Lung (tissue), 11 donors: ENCODE measurements at regions not wholly inside any gene's neighbourhood (a gene's known extent, or its start where the extent isn't known, plus 50 kb on each side); places are given as distances from the start of the nearest gene placed in this dataset.

Source experiments
- ATAC-seq: fragments of 200-7000 bp; cut with Tn5 transposase; one replicate; pipeline ENCODE4 v1.9.1; 2020; ENCODE audit warnings: moderate number of reproducible peaks; ENCODE audit not compliant: insufficient read depth, low FRiP score
- DNase-seq, 3 donors: peaks; one replicate each; pipeline ENCODE4 v3.0.0-alpha.2; 2013 to 2017
- H3K27ac ChIP-seq, 2 donors: one replicate each; pipeline ENCODE4 v1.5.1; 2013; ENCODE audit warnings: mild to moderate bottlenecking in 2 of 2, moderate library complexity in 2 of 2, control low read depth in 1 of 2, inconsistent platforms in 1 of 2, low read depth in 1 of 2, low read length in 1 of 2
- H3K27me3 ChIP-seq, 3 donors: one replicate each; pipeline ENCODE4 v1.5.1; 2013; ENCODE audit warnings: low read length in 2 of 3; ENCODE audit not compliant: control insufficient read depth in 3 of 3, insufficient read depth in 3 of 3
- H3K36me3 ChIP-seq, 4 donors: one replicate each; pipeline ENCODE4 v1.5.1; 2013; ENCODE audit warnings: low read length in 4 of 4, mild to moderate bottlenecking in 1 of 4, moderate library complexity in 1 of 4; ENCODE audit not compliant: control insufficient read depth in 4 of 4, insufficient read depth in 4 of 4
- H3K4me1 ChIP-seq, 5 donors: one replicate each; pipeline ENCODE4 v1.5.1; 2013; ENCODE audit warnings: low read length in 5 of 5, mild to moderate bottlenecking in 2 of 5, moderate library complexity in 1 of 5; ENCODE audit not compliant: control insufficient read depth in 5 of 5, insufficient read depth in 5 of 5
- H3K4me3 ChIP-seq: one replicate; pipeline ENCODE4 v1.5.1; 2013; ENCODE audit warnings: mild to moderate bottlenecking, control low read depth, moderate library complexity
- H3K9ac ChIP-seq, 2 donors: one replicate each; pipeline ENCODE4 v1.5.1; 2013; ENCODE audit warnings: low read length in 2 of 2, control low read depth in 1 of 2; ENCODE audit not compliant: insufficient read depth in 1 of 2
- H3K9me3 ChIP-seq, 4 donors: one replicate each; pipeline ENCODE4 v1.5.1; 2013; ENCODE audit warnings: low read length in 3 of 4, mild to moderate bottlenecking in 1 of 4, moderate library complexity in 1 of 4; ENCODE audit not compliant: control insufficient read depth in 4 of 4, insufficient read depth in 3 of 4
- CTCF ChIP-seq: IDR thresholded peaks from 2 replicates; pipeline ENCODE4 v1.5.1; 2012; ENCODE audit warnings: mild to moderate bottlenecking; ENCODE audit errors: control extremely low read depth, extremely low read depth
- WGBS, 2 donors: extraction: QIAGEN DNeasy Blood & Tissue Kit; methylation state at CpG; one replicate each; pipeline ENCODE4 v1.1.7; 2013; 5-methylcytosine and 5-hydroxymethylcytosine counted together
- donor health status: control.
- donor health status: control.
- donor health status: Bipolar disorder and iron deficiency.
- donor health status: healthy.
- donor health status: DM: yes; HTN: yes; CAD: no.

- no peak for TF ChIP-seq CTCF
- Histone ChIP-seq H3K4me1 (no peaks in the 10 kb centered on the region), H3K36me3 (no peaks in the 10 kb centered on the region), H3K9me3 (peaks cover 0 to 4% (median 0%) of the 10 kb centered on the region in 4 donors), H3K27ac (no peak overlapping the region), H3K27me3 (no peaks in the 10 kb centered on the region), H3K4me3 (no peak overlapping the region), H3K9ac (no peak overlapping the region)
- ATAC-seq (no peak), DNase-seq (no peak)
- 22 to 35% methylated on average over 3 of the region's 3 CpGs for WGBS, 2 donors
Observed at GRCh38 chr11:39780131-39780530, 1679.3 kb downstream of the LRRC4C start.

GRCh38 chr11:39777035-39777434 lies 1682.4 kb downstream of the LRRC4C start:
- H3K4me1 ChIP-seq: no peaks in the 10 kb centered on the region
- DNase-seq (no peak), ATAC-seq (no peak)
- no peaks in the 10 kb centered on the region for H3K36me3 ChIP-seq
- WGBS, 2 donors: 72 to 83% methylated on average over 3 of the region's 3 CpGs
- no peaks in the 10 kb centered on the region for H3K27me3 ChIP-seq
- H3K9me3 ChIP-seq: no peaks in the 10 kb centered on the region
- no peak overlapping the region for H3K4me3 ChIP-seq
- no peak overlapping the region for H3K27ac ChIP-seq
- H3K9ac ChIP-seq: no peak overlapping the region
- no peak for TF ChIP-seq CTCF

- no peak overlapping the region for H3K27ac ChIP-seq
- no peak overlapping the region for H3K4me3 ChIP-seq
- 46 to 71% methylated on average over 1 of the region's 1 CpG for WGBS, 2 donors
- H3K9me3 ChIP-seq: no peaks in the 10 kb centered on the region
- no peak overlapping the region for H3K9ac ChIP-seq
- no peak for DNase-seq
- TF ChIP-seq CTCF: no peak
- no peaks in the 10 kb centered on the region for H3K27me3 ChIP-seq
- no peaks in the 10 kb centered on the region for H3K36me3 ChIP-seq
- no peak for ATAC-seq
- H3K4me1 ChIP-seq: no peaks in the 10 kb centered on the region
Observed at GRCh38 chr11:39772525-39773137, 1686.8 kb downstream of the LRRC4C start.

- ATAC-seq: no peak
Observed at GRCh38 chr11:39768214-39768613, 1691.2 kb downstream of the LRRC4C start.

More at GRCh38 chr11:39768214-39768613, 1691.2 kb downstream of the LRRC4C start:
- H3K4me1 ChIP-seq: no peaks in the 10 kb centered on the region
- H3K9ac ChIP-seq: no peak overlapping the region
- no peak overlapping the region for H3K27ac ChIP-seq
- H3K9me3 ChIP-seq: no peaks in the 10 kb centered on the region
- WGBS, 2 donors: 72 to 74% methylated on average over 1 of the region's 1 CpG
- H3K36me3 ChIP-seq: no peaks in the 10 kb centered on the region
- no peak for DNase-seq
- H3K4me3 ChIP-seq: no peak overlapping the region
- no peaks in the 10 kb centered on the region for H3K27me3 ChIP-seq
- TF ChIP-seq CTCF: no peak
